ENCODE measurements at regions not wholly inside any gene's neighbourhood (a gene's known extent, or its start where the extent isn't known, plus 50 kb on each side); places are given as distances from the start of the nearest gene placed in this dataset.

DNA sequence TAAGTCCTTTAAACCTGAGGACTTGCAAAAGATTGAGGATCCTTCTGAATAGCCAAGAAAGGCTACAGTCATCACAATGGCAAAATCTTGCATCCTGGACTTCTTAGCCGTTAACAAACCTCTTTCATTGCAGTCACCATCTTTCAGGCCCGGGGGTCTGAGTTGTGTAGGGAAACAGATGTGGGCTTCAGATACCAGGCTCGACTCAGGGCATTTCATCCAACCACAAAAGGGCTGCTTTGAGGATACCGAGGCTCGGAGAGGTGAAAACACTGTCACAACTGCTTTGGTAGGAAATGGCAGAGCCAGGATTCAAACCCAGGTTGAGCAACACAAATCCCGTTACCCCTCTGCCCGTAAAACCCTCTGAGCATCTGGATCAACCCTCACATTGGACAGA, 147.4 kb downstream of the TFCP2L1 start:
- TF ChIP-seq, protein P1, sequence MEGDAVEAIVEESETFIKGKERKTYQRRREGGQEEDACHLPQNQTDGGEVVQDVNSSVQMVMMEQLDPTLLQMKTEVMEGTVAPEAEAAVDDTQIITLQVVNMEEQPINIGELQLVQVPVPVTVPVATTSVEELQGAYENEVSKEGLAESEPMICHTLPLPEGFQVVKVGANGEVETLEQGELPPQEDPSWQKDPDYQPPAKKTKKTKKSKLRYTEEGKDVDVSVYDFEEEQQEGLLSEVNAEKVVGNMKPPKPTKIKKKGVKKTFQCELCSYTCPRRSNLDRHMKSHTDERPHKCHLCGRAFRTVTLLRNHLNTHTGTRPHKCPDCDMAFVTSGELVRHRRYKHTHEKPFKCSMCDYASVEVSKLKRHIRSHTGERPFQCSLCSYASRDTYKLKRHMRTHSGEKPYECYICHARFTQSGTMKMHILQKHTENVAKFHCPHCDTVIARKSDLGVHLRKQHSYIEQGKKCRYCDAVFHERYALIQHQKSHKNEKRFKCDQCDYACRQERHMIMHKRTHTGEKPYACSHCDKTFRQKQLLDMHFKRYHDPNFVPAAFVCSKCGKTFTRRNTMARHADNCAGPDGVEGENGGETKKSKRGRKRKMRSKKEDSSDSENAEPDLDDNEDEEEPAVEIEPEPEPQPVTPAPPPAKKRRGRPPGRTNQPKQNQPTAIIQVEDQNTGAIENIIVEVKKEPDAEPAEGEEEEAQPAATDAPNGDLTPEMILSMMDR (IDR thresholded peaks at IDR 0.05; ENCODE audit: insufficient read depth, low read length, poor library complexity, severe bottlenecking) = no peak
- Histone ChIP-seq H3K36me3 (ENCODE audit: control insufficient read depth, insufficient read depth, low read length) (no peaks in the 10 kb centered on the region), H3K4me3 (replicated peaks; ENCODE audit: low read depth, low read length) (no peak overlapping the region), H3K27me3 (replicated peaks; ENCODE audit: control insufficient read depth, insufficient read depth, low read length) (no peaks in the 10 kb centered on the region)
- no peak for DNase-seq (ENCODE audit: extremely low read depth, insufficient read length)

DNA sequence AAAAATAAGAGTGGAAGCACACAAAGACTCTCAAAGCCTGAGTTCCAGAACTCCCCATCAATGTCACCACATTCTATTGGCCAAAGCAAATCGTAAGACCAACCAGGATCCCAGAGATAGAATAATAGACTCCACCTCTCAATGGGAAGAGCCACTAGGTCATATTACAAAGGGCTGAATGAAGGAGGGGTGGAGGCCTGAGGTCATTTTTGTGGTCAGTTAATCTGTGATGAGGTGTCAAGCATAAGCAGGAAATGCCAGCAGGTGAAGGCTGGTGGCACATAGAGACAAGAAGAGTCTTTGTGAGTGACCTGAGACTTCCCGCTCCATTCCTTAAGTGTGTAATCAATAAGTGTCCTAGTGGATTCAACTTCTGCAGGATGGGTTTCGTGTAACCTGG, 144.3 kb downstream of the TFCP2L1 start:
- H3K27me3 ChIP-seq (replicated peaks; ENCODE audit: control insufficient read depth, insufficient read depth, low read length) = no peaks in the 10 kb centered on the region

DNA sequence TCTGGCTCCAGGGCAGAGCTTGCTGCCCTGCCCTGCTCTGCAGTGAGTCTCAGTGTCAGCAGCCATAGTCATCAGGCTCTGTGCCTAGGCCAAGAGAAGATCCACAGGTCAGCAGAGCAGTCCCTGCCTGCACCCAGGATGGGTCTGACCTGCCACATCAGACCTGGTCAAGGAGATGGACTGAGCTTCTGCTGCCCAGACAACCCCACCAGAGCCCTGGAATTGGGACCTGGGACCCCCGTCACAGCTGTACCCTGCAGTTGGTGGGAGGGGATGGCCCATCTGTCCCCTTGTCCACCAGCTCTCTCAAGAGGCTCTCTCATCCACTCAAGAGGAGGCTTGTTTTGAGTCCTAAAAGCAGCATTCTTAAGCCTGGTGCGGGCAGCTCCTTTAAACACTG, 142.6 kb downstream of the TFCP2L1 start:
- Histone ChIP-seq H3K36me3 (ENCODE audit: control insufficient read depth, insufficient read depth, low read length) (no peaks in the 10 kb centered on the region), H3K4me3 (replicated peaks; ENCODE audit: low read depth, low read length) (no peak overlapping the region), H3K27me3 (replicated peaks; ENCODE audit: control insufficient read depth, insufficient read depth, low read length) (no peaks in the 10 kb centered on the region)
- TF ChIP-seq, protein P1 (IDR thresholded peaks at IDR 0.05; ENCODE audit: insufficient read depth, low read length, poor library complexity, severe bottlenecking) = no peak
- no peak for DNase-seq (ENCODE audit: extremely low read depth, insufficient read length)

More for the DNA sequence above, 144.3 kb downstream of the TFCP2L1 start:
- DNase-seq (ENCODE audit: extremely low read depth, insufficient read length) = no peak
- Histone ChIP-seq H3K4me3 (replicated peaks; ENCODE audit: low read depth, low read length) (no peak overlapping the region), H3K36me3 (ENCODE audit: control insufficient read depth, insufficient read depth, low read length) (no peaks in the 10 kb centered on the region)
- TF ChIP-seq, protein P1 (IDR thresholded peaks at IDR 0.05; ENCODE audit: insufficient read depth, low read length, poor library complexity, severe bottlenecking) = no peak

DNA sequence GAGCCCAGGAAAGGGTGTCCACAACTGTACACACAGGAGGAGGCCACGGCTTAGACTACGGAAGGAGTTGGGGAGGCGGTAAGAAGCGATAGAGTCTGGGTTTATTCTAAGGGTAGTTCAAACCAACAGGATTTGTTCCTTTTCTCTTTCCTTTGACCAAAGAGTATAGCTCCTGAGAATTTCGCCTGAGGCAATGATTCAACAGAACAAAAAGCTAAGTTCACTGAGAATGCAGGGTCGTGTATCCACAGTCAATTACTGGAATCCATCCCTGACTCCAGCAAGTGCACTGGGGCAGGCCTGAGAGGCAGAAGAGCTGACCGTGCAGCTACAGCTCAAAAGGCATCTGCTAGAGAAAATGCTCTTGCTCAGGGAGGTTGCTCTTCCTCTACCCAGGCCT, 140.9 kb downstream of the TFCP2L1 start:
- H3K27me3 ChIP-seq (replicated peaks; ENCODE audit: control insufficient read depth, insufficient read depth, low read length) = no peaks in the 10 kb centered on the region
- TF ChIP-seq, protein P1 (IDR thresholded peaks at IDR 0.05; ENCODE audit: insufficient read depth, low read length, poor library complexity, severe bottlenecking) = no peak
- H3K4me3 ChIP-seq (replicated peaks; ENCODE audit: low read depth, low read length) = no peak overlapping the region
- H3K36me3 ChIP-seq (ENCODE audit: control insufficient read depth, insufficient read depth, low read length) = no peaks in the 10 kb centered on the region
- no peak for DNase-seq (ENCODE audit: extremely low read depth, insufficient read length)

DNA sequence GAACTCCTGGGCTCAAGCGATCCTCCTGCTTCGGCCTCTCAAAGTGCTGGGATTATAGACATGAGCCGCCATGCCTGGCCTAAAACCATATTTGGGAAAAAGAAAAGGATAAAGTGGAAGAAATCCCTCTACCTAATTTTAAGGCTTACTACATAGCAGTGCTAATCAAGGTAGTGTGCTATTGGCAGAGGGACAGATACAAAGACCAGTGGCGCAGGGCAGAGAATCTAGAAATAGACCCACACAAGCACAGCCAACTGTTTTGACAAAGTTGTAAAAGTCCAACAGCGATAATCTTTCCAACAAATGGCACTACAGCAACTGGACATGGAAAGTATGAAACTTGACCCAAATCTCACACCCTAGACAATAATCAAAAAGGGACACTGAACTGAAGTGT, 138.4 kb downstream of the TFCP2L1 start:
- Histone ChIP-seq H3K36me3 (ENCODE audit: control insufficient read depth, insufficient read depth, low read length) (no peaks in the 10 kb centered on the region), H3K4me3 (replicated peaks; ENCODE audit: low read depth, low read length) (no peak overlapping the region), H3K27me3 (replicated peaks; ENCODE audit: control insufficient read depth, insufficient read depth, low read length) (no peaks in the 10 kb centered on the region; the same call in 1 of the 2 replicates)
- TF ChIP-seq, protein P1 (IDR thresholded peaks at IDR 0.05; ENCODE audit: insufficient read depth, low read length, poor library complexity, severe bottlenecking) = no peak
- DNase-seq (ENCODE audit: extremely low read depth, insufficient read length) = no peak

DNA sequence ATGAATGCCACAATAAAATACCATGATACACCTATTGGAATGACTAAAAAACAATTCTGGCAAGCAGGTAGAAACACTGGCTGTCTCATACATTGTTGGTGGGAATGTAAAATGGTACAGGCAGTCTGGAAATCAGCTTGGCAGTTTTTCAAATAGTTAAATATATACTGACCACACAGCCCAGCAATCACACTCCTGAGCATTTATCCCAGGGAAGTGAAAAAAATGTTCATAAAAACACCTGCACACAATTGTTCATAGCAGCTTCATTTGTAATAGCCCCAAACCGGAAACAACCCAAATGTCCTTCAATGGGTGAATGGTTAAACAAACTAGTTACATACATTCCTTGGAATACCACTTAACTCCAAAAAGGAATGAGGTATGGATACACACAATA, 137.2 kb downstream of the TFCP2L1 start:
- no peak for DNase-seq (ENCODE audit: extremely low read depth, insufficient read length)
- Histone ChIP-seq H3K36me3 (ENCODE audit: control insufficient read depth, insufficient read depth, low read length) (no peaks in the 10 kb centered on the region), H3K27me3 (replicated peaks; ENCODE audit: control insufficient read depth, insufficient read depth, low read length) (no peaks in the 10 kb centered on the region; the same call in 1 of the 2 replicates), H3K4me3 (replicated peaks; ENCODE audit: low read depth, low read length) (no peak overlapping the region)
- TF ChIP-seq, protein P1 (IDR thresholded peaks at IDR 0.05; ENCODE audit: insufficient read depth, low read length, poor library complexity, severe bottlenecking) = no peak

Data from GM06990 (cell line).